H1 (cell line): ENCODE measurements at regions not wholly inside any gene's neighbourhood (a gene's known extent, or its start where the extent isn't known, plus 50 kb on each side); places are given as distances from the start of the nearest gene placed in this dataset.

Source experiments
- EZH2 ChIP-seq: fragments of 200-600 bp; sonication (generic); IDR thresholded peaks from 2 replicates; pipeline ENCODE4 v1.7.1; 2012; ENCODE audit warnings: low read depth, mild to moderate bottlenecking, moderate library complexity, low read length, inconsistent platforms; ENCODE audit not compliant: severe bottlenecking
- RNF2 ChIP-seq: fragments of 200-900, 300-1000 bp; sonication (generic); IDR thresholded peaks from 2 replicates; pipeline ENCODE4 v1.7.1; 2016; ENCODE audit warnings: borderline replicate concordance, low read depth, mild to moderate bottlenecking, antibody characterized with exemption, low read length; ENCODE audit not compliant: poor library complexity, severe bottlenecking; ENCODE audit errors: missing control alignments
- SP4 ChIP-seq: IDR thresholded peaks from 2 replicates; pipeline ENCODE4 v1.6.1; 2012; ENCODE audit warnings: low read length, inconsistent platforms
- YY1 ChIP-seq: IDR thresholded peaks from 2 replicates; pipeline ENCODE4 v1.6.1; 2011; ENCODE audit warnings: low read depth, mild to moderate bottlenecking, low read length
- TF ChIP-seq, protein P1 (sequence below): IDR thresholded peaks from 2 replicates; pipeline ENCODE4 v1.6.1; 2011; ENCODE audit warnings: low read length, improper control_type of control experiment

DNA sequence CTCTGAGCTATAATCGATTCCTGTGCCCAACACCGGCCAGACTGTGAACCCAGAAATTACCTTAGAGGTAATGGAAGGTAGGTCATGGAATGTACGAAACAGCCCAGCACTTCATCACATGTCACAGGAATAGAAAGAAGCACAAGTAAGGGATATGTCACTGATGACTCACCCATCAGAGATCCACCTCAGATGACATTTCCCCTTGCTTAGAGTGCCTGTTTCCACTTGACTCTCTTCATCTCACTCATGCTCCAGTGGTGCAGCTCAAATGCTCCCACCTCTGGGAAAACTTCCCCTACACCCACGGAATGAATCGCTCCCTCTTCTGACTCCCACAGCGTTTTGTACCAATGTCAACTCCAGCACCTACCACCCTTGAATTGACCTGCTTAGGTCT is 381.6 kb upstream of the CNR1 start (continued):
- TF ChIP-seq SP4, result no peak
- no peak for TF ChIP-seq YY1
- TF ChIP-seq, protein P1, sequence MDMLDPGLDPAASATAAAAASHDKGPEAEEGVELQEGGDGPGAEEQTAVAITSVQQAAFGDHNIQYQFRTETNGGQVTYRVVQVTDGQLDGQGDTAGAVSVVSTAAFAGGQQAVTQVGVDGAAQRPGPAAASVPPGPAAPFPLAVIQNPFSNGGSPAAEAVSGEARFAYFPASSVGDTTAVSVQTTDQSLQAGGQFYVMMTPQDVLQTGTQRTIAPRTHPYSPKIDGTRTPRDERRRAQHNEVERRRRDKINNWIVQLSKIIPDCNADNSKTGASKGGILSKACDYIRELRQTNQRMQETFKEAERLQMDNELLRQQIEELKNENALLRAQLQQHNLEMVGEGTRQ, result no peak
- no peak for TF ChIP-seq EZH2
- no peak for TF ChIP-seq RNF2
